ACHN (cell line): ENCODE measurements at regions not wholly inside any gene's neighbourhood (a gene's known extent, or its start where the extent isn't known, plus 50 kb on each side); places are given as distances from the start of the nearest gene placed in this dataset.

Experiments used
- DNase-seq: peaks from one replicate; pipeline ENCODE4 v3.0.0-alpha.2; 2015
- in situ Hi-C: cut with HindIII; loops from 2 replicates; pipeline ENCODE4 v1.10.0; 2017; ENCODE audit warnings: low sequenced_read_pairs, low pct_ligation_motif_present, low pct_unique_long_range_greater_than_20kb

DNA sequence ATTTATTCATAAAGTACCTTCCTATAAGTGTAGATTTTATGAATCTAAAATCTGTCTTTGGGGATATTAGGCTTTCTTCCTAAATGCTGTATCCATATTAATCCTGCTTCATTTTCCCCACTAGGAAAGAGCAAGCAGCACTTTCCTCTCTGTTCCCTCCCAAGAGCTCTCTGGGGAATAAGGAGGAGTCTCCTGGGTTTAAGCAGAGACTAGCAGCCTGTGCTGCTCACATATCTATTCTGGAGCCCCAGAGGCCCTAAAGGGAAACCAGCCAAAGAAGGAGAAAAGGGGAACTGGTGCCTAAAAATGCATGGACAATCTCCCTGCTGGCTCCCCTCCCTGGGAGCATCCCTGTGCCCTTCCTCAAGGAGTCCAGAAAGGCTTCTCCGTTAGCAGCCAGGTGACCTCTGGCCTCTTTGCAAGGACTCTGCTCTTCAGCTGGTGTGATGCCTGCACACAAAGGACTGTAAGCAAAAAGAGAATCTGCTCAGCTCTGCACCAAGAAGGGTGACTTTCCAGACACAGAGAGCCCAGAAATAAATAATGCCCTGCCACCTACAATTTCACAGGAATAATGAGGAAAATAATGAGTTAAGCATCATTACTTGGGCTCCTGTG, 270.6 kb downstream of the SS18 start:
- in situ Hi-C loops: no loop called here

DNA sequence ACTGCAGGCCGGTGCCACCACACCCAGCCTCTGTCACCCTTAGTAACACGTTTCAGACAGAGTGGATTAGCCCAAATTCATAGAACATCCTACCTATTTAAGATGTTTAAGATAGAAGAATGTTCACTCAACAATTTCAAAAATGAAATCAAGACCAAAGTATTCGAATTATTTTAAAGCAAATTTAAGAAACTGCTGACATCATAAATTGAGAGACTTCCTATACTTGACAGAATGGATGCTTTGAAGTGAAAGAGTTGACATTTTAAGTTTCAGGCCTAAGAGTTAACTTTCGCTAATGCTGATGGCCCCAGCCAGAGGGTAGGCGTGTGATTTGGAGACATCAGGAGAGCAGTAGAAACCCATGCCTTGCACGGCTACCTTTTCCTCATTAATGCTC, 271.9 kb downstream of the SS18 start:
- no peak for DNase-seq
- in situ Hi-C loops: no loop called here

More for the DNA sequence above, 270.6 kb downstream of the SS18 start:
- no peak for DNase-seq

DNA sequence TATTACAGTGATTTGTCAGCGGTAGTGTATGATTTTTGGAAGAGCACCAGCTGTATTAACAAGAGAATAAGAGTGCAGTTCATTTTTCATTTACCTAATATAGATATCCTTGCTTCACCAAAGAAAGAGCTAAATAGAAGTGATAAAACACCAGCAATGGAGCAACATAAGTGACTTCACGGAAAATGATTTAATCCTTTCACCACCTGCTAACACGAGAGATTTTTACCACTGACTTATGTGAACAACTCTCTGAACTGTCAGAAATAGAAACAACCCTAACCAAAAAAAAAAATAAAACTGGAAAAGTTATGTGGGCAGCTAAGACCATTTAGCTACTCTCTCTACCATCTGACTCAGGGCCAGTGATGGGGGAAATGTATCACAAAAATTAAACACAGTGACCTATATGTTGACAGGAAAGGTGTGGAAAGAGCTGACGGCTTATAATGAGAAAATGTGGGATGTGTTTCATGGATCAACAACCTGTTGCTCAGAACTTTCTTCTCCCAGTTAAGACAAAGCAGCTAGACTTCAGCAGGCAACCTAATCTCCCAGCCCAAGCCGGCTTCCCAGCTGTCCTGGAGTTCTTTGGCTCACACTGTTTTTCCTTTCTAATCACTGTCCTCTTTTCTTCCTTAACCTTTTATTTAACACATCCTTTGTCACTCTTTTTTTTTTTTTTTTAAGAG, 272.7 kb downstream of the SS18 start:
- in situ Hi-C loops: no loop called here

DNA sequence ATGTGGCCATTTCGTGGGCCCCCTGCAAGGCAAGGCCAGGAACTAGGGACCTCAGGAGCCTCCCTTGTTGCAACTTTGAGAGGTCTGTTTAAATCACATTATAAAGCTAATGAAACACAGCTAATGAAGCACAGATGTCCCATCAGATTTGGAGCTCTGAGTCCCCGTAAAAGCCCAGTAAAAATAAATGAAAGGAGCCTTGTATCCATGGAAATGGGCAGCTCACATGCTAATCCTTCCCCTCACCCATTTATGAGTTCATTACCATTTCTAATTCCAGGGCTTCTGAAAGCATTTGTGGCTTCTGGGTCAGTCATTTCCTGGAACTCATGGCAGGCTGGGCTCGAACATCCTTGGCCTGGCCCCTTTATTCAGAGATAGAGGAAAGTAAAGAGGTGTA, 274.8 kb downstream of the SS18 start:
- in situ Hi-C loops: no loop called here
- no peak for DNase-seq

More for the DNA sequence above, 272.7 kb downstream of the SS18 start:
- DNase-seq: no peak

DNA sequence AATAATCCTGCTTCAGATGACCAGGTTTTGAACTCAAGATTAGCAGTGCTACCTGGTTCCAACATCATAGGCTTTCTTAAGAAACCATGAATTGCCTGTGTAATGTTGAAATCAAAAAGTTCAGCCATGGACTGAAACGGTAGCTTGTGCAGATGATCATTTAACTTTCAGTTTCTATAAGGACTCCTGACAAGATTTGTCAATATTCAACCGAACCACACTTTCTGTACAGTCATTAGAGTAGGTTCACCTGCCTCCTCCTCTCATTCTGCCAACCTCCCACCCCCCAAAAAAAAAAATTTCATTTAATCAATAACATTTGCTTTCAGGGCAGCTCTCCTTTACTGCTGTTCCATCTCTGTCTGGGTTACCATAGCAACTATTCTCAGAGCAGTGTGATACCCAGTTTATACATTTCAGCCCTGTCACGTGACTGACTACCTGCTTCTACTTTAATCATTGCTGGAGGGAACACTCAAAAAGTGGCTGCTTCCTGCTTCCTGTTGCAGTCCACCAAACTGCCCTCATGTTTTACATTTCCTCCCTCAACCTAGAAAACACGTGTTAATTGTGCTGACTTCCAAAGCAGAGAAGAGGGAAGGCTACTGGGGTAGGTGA, 275.5 kb downstream of the SS18 start:
- no peak for DNase-seq
- in situ Hi-C loops: no loop called here

DNA sequence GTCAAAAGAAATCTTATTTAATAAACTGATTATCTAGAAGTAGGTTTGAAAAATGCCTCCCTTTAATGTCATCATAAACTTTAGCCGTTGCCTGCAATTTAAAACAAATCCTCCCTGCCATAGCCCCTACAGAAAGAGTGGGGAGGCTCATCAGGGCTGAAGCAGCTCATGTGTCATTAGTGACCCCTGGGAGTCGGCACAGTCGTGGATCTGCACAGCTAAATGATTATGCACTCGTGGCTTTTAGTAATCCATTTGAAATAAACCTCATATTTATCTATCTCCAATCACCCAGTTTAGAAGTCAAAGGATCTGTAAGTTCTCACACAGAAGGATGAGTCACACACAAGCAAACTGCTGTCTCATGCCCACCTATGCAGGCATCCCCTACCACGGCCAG, 277.3 kb downstream of the SS18 start:
- no peak for DNase-seq
- in situ Hi-C loops: no loop called here

DNA sequence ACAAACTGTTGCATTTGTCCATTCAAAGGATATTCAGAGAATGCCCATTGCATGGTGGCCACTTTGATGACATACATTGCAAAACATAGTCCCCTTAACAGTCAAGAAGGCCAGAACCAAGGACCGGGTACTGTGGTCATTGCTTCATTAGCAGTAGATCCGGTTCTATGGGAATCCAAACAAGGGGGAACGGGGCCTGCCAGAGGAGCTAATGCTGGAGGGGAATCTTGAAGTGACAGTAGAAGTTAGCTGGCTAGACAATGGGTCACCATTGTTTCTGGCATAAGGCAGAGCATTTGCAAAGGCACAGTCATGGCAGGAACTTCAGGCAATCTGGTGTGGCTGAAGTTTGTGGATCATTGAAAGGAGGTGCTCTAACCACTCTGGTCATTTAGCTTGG, 279.7 kb downstream of the SS18 start:
- no peak for DNase-seq
- in situ Hi-C loops: no loop called here

DNA sequence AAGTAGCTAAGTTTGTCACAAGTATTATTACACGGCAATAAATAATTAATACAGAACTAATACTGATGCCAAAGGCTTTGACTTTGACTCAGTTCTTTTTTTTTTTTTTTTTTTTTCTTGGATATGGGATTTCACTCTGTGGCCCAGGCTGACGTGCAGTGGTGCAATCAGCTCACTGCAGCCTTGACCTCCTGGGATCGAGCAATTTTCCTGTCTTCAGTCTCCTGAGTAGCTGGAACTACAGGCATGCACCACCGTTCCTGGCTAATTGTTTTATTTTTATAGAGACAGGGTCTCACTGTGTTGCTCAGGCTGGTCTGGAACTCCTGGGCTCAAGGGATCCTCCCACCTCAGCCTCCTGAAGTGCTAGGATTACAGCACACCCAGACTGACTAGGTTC, 284.5 kb downstream of the SS18 start:
- no peak for DNase-seq
- in situ Hi-C loops: no loop called here

DNA sequence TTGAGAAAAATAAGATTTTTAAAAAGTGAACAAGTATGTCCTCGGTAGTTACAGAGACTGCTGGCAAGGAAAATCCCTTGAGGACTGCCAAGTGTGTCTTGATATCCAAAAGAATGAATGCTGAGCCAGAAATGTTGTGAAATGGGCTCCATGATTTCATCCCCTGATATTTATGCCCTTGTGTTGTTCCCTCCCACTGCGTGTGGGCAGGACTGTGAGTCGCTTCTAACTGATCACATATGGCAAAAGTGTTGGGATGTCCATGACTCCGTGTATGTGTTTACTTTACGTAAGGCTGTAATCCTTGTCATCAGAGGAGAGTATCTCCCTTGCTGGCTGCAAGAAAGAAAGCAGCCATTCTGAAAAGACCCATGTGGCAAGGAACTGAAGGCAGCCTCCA, 285.1 kb downstream of the SS18 start:
- no peak for DNase-seq
- in situ Hi-C loops: no loop called here

DNA sequence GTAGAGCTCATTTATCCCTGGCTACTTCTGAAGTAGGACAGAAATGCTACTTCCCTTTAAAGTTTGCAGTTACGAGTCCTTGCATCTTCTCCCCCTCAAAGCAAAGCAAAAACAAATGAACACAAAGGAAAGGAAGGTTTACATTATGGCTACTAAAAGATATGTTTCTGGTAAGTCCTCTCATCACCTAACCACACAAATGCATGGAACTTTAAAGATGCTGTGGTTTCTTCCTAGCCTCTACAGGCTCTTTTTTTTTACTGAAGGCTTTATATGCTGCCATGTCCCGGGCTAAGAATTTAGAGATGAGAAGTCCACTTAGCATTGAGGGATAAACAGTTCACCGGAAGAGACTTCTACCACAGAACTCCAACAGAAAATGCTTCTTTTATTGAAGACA, 291.2 kb downstream of the SS18 start:
- no peak for DNase-seq
- in situ Hi-C loops: no loop called here

DNA sequence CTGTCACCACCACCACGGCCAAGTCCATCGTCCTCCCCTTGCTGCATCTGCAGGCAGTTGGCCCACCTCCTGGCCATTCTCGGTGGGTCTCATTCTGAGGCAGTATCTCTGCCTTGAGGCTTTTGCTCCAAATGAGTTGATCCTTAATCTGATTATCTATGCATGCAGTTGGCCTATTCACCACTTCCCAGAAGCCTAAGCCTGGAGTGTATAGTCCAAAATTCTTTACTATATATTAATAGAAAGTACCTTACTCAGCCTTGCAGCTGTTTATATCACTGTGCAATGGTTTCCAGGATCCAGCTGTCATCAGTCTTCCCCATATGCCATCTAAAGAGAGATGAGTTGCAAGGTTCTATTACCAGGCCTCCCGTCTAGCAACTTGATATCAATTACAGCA, 292.4 kb downstream of the SS18 start:
- DNase-seq: no peak
- in situ Hi-C loops: no loop called here

DNA sequence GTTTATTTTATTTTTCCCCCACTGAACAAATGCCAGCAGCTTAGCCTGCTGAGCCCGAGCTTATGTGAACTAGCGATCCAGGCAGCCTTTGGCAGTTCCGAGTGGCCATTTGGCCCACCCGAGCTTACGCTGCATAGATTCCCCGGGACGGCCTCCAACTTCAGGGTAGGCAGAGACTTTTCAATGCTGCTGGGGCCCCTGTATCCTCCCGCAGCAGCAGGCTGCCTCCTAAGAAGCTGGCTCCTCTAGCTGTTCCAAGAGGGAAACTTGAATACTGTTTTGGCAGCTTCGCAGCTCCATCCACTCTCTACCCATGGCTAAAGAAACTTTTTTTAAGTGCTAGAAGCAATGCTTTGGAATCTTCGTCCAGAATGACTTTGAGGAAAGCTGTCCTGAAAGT, 295.2 kb downstream of the SS18 start:
- in situ Hi-C loops: no loop called here
- no peak for DNase-seq

DNA sequence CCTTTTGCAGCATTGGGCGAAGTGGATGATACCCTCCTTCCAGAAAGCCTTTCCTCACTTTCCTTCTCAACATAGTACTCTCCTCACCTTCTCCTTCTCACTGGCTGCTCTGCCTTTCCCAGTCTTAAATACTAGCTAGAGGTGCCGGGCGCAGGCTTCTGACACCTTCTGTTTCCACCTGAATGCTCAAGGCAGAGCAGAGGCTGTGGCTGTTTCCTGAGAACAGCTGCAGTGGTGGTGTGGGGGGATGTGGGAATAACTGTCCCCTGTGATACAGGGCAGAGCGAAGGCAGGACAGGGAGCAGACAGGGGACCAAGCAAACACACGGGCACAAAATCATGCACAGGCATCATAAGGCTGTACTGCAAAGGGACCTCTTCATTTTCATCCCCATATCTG, 303.1 kb downstream of the SS18 start:
- no peak for DNase-seq
- in situ Hi-C loops: no loop called here

DNA sequence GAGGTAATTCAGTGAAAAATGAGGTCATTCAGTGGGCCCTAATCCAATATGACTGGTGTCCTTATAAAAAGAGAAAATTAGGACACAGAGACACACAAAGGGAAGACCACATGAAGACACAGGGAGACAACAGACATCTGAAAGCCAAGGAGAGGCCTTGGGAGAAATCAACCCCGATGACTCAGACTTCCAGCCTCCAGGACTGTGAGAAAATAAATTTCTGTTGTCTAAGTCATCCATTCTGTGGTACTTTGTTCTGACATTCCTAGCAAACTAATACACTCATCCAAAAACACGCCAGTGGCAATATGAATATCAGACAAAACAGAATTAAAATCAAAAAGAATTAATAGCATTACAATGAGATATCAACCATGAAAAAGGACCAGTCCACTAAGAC, 303.7 kb downstream of the SS18 start:
- peak; percentile 76 for DNase-seq
- in situ Hi-C loops: no loop called here

DNA sequence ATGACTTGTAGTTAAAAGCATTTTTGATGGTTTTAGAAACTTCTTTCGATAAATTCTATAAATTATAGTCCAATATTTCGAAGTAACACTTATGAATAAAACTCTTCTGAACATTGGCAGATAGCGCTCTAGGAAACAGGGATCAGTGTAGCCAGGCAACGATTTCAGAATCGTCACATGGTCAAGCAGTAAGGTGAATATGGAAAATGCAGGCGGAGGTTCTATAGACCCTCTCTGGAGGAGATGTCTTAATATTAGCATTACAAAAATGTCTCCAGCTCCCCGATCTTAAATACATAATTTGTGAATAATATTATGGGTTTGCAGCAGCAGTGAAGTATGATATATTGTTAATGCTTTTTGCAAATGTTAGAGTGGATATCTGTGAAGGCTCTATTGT, 310.3 kb downstream of the SS18 start:
- DNase-seq: no peak
- in situ Hi-C loops: no loop called here

DNA sequence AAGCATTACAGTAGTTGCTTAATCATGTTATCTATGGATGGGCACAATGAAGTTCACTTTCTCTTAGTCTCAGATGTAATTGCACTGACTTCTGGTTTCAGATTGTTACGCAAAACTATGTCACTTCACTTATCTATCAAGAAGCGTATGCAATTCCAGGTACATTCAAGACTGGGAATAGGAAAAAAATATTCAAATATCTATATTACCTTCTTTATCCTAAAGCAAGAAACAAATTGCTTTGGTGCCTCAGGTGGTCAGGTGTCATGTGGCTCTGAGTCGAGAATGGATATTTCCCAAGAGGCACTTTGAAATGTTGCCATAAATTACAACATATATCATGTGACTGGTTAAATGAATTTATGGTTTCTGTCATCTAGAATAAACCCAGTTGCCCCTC, 318.6 kb downstream of the SS18 start:
- in situ Hi-C loops: no loop called here
- DNase-seq: no peak

DNA sequence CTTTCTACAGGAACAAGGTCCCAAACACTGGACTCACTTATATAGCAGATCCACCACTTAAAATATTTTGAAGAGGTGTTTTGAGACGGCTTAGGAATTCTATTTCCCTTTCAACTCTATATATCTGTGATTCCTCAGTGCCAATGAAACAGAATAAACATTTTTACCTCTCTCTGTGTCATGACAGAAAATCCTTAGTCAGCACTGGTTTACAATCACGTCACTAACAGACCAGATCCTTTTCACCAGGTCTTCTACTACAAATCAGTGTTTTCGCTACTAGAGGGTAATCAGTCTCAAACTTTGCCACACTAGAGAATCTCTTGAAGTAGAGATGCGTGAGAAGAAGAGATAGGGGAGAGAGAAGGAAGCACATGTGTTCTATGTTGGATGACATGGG, 325.6 kb downstream of the SS18 start:
- DNase-seq: no peak
- in situ Hi-C loops: no loop called here

DNA sequence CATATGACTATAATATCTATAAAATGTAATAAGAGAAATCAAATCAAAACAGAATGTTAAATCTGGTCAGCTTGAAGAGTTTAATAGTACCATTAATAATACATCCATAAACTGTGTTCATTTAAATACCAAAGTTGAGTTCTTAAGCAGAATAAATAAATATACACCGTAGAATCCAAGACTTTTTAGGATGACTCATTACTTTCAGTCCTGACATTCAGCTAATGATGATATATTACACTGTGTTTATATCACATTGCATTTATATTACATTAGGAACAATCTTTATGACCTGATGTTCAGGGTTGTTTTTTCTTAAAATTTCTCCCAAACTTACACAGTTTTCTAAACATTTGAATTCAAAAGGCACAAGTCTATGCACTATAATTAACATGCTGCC, 331.3 kb downstream of the SS18 start:
- no peak for DNase-seq
- in situ Hi-C loops: no loop called here

DNA sequence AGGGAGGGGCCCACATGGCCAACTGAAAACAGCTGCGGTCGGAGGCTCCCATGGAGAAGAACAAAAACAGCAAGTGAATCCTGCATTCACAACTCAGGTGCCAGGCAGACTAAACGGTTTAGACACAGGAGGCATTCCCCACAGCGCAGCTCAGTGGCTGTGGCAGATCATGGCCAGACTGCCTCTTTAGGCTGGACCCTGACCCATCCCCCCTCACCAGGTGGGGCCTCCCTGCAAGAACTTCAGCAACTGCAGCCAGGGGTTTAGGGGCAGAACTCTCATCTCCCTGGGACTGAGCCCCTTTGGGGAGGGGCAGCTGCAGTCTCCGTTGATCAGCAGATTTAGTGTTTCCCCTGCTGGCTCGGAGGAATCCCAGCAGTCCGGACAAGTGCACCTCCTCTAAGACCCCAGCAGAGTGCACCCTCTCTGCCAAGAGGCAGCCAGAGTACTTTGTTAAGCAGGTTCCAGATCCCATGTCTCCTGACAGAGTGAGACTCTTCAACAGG, 346.7 kb downstream of the SS18 start:
- in situ Hi-C loops: no loop called here
- no peak for DNase-seq

DNA sequence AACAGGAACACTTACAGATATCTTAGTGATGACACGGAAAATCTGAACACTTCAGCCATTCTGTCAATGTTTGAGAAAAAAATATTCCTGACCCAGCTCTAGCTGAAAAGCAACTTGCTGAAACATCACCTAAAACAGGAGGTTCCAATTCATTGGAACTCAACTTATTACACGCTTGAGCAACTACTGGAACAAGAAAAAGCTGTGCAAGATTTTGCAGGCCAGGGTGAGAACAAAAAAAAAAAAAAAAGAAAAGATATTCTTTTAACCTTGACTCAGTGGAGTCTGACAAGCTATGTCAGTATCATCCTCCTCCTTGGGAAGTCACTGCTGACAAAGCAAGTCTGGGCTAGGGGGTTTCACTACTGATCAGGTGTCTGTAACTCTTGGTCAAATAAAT, 351.0 kb downstream of the SS18 start:
- DNase-seq: no peak
- in situ Hi-C loops: no loop called here
